Kidney glomerular epithelial cell (primary cell): ENCODE measurements at regions not wholly inside any gene's neighbourhood (a gene's known extent, or its start where the extent isn't known, plus 50 kb on each side); places are given as distances from the start of the nearest gene placed in this dataset.

Source experiments
- DNase-seq: peaks from one replicate; lab custom pipeline; 2025; lab: John Stamatoyannopoulos, UW

DNA sequence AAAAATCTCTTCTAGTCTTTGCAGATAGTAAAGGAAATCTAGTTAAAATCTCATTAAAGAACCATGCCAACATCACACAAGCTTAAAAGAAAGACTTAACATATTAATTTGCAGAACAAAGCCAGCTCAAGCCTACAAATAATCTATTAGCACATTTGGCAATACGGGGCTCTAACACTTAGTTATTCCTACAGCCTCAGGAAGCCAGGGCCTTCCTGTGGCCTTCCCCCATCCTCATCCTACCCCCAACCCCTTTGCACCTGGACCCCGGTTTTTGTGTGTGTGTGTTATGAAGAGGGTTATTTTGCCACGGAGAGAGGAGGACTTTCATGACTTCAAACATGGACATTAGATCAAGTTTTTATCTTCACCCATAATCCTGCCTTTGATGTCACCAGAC lies 64.6 kb downstream of the FOXB2 start:
- DNase-seq: no peak

DNA sequence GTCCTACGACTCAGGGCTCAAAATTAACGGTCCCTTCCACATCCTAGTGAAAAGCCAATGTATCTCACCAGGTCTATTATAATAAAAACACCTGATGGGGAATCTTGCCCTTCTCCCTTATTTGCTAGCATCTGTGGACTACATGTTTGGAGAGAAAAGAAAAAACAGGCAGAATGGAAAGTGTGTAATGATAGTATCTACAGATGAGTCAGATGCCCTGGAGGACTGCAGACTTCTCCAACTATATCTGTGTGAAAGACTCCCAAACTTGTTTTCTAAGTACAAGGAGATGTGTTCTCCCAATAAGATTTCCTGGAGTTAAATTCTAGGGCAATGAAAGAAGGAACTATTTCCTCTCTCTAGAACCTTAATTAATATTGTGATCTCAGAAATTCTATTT lies 66.0 kb downstream of the FOXB2 start:
- no peak for DNase-seq

DNA sequence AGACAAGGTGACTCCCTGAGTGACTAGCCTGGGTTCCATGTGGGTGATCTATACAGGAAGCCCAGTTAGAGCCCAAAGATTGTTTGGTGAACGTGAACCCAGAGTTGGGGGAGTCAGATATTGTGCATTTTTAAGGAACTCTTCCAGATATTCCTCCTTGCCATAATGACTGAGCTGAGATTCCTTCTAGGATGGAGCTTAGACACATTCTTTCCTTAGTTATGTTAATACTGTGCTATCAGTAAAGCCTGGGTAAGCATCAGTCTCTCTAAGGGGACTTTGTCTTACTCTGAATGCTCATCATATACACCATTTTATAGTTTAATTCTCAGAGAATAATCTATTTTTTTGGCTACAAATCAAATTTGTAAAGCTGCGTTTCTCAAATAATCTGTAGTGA lies 68.1 kb downstream of the FOXB2 start:
- no peak for DNase-seq

DNA sequence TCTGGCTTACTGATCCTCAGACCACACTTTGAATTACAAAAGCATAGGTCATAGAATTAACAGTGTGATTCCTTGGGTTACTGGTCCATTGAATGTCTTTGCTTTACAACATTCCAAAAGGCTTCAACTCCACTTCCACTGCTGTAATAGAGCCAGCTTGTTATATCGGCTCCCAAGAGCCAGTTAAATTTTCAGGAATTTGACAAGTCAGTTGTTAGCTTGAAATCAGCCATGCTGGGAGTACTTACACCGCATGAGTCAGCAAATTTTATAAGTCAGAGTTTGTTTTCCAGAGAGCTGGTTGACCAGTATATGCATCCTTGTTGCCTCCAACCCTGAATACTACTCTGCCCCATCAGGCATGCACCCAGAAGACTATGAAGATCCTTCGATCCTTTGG lies 73.1 kb downstream of the FOXB2 start:
- peak; percentile 6 for DNase-seq

DNA sequence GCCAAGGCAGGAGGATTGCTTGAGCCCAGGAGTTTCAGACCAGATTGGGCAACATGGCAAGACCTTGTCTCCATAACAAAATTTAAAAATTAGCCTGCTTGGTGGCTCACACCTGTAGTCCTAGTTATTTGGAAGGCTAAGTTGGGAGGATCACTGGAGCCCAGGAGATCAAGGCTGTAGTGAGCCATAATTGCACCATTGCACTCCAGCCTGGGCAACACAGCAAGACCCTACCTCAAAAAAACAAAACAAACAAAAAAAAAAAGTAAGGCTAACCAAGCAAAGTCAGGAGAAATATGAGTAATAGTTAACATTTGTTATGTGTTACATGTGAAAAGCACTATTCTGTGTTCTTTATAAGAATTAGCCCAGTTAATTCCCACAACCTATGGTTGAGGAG lies 74.7 kb downstream of the FOXB2 start:
- no peak for DNase-seq

DNA sequence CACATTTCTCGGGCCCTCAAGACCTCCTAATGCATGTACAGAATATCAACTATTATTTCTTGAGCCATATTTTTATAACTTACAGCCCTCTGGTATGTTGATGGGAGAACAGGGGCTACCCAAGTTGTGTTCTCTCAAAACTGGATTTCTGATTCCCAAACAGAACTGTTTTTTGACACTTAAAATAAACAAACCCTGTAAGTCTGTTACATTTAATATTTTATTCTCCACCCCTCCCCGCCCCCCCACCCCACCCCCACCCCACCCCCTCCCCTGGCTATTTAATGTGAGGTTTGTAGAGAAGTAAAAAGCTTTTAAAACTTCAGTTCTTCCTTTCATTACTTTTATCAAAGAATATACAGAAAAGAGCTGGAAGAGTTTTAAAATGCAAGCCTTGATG lies 77.9 kb downstream of the FOXB2 start:
- no peak for DNase-seq

DNA sequence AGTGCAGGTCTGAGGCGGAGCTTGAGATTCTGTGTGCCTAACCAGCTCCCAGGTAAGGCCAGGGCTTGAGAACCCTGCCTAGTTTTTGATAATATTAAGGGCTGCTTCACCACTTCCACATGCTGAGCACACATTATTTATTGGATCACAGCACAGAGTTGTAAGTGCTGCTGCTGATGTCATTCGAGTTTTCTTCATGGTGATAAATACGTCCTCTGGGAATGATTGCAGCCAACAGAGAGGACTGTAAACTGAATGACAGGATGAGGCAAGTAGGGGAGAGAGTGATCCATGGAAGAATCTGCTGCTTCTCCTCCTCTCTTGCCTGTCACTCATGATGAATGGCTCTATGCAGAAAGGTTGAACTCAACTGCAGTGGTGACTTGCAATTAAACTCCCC lies 77.9 kb upstream of the VPS13A start:
- DNase-seq: no peak

DNA sequence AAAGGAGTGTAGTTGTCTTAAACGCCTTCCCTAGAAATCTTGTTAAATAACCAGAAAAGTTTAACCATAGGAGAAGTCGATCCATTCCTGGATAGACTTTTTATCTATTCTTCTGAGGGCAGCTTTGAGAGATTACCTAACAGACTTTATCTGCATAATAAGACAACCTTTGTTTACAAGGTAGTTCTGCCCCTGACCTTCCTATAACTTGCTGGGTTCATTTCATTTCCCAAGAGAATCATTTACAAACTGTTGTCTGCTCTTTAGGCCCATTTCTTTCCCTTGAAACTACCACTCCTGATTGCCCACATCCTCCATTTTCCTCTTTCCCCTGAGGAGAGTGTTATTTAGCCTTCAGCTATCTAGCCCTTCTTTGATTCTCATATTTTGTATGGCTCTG lies 65.9 kb upstream of the VPS13A start:
- DNase-seq: no peak

DNA sequence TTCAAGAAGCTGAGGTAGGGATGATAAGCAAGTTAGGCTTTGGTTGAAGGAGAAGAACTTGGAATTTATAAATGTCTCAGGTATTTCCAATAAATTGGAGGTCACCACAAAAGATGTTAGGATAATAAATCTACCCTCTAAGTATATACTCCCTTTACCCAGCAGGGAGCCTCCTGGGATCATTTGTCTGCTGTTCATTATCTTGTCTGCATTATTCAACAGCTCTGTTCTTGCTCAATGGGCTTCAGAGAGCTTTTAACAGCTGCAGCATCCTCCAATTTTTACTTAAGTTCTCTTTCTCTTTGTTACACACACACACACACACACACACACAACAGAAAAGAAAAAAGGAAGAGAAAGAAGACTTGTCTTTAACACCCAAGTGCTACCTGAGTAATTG lies 51.7 kb upstream of the VPS13A start:
- no peak for DNase-seq

DNA sequence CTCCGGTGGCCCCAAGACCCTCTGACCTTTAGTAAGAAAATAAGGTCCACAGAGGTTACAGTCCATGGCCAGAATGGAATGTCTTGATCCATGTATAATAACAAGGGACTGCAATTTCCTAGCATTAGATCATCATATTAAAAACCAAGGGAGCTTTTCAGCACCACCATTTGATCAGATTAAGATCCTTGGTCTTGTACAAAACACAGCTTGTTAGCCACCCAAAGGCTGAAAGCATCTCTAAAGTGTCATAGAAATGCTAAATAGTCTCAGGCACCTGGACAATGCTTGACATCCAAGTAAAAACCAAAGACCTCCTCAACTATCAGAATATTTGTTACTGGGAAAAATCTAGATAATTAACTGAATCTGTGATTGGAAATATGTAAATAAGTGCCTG lies 50.3 kb upstream of the VPS13A start:
- DNase-seq: no peak
